NCI-H2081 (cell line): ENCODE measurements at regions not wholly inside any gene's neighbourhood (a gene's known extent, or its start where the extent isn't known, plus 50 kb on each side); places are given as distances from the start of the nearest gene placed in this dataset.

ENCODE experiments used
- DNase-seq, 2 experiments: peaks; one replicate each; lab custom pipeline; 2025; lab: John Stamatoyannopoulos, UW

DNA sequence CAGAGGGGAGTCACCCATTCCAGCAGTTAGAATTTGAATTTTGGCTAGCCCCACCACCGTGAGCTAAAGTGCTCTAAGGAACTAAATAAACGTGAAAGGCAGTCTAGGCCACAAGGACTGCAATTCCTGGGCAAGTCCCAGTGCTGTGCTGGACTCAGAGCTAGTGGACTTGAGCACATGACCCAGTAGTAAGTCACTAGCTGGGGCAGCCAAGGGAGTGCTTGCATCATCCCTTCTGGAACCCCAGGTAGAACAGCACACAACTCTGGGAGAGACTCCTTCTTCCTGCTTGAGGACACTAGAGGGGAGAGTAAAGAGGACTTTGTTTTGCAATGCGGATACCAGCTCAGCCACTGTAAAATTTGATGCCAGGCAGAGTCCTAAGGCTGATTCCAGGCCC is 672.2 kb downstream of the CPS1 start:
- no peak for DNase-seq

DNA sequence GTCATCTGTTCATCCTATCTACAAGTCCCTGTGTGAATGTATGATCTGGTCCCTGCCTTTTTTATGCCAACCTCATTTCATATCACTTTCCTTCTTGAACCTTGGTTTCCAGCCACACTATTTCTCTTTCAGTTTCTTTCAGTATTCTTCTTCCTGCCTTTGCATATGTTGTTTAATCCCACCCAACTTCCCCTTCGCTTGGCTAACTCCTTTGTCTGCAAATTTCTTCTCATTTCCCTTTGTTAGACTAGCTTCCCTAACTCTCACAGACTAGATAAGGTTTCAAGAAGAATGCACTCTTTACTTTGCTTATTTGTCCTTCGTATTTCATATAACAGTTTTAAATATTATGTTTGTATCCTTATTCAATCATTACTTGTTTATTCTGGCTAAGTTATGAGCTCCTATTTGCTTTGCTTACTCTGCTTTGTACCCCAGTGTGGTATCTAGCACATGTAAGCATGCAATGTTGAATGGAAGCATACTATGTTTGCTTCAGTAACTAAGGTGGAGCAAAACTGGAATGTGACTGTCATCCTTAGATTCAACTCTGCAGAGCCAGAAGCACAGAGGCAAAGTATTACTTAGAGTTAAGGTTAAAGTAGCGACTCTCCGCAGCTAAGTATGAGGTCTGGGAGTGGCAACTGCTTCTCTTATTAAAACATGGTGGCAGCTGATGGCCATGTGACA is 681.3 kb downstream of the CPS1 start:
- DNase-seq = no peak

DNA sequence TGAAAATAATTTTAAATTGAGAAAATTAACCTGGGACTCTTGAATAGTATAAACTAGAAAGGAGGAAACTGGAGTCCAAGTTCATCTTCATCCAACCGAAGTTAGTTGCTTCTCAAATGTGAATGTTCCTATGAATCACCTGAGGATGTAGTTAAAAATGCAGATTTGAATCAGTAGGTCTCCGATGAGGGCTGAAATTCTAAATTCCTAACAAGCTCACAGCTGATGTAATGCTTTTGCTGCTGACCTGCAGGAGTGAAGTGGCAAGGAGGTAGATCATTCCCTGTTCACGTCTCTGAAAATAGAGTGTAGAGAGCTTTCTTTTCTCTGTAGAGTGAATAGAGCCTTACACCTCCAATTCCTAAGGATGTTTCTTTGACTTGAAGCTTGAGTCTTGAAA is 685.5 kb downstream of the CPS1 start:
- no peak for DNase-seq

DNA sequence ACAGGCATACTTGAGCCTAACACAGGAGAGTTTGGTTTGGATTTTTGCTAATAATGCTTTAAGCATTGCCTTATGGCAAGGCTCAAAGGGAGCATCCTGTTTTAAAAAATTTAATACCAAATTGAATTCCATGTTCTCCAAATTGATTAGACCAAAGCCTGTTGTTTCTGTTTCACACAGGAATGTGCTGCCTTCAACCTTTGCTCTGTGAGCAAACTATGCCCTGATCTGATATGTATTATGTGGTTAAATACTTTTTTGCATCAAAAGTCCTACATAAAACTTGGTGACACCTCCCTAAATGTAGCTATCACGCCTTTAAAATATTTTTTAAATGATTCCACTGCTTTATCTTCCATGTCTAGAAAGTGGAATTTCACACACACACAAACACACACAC is 691.4 kb downstream of the CPS1 start:
- no peak for DNase-seq

DNA sequence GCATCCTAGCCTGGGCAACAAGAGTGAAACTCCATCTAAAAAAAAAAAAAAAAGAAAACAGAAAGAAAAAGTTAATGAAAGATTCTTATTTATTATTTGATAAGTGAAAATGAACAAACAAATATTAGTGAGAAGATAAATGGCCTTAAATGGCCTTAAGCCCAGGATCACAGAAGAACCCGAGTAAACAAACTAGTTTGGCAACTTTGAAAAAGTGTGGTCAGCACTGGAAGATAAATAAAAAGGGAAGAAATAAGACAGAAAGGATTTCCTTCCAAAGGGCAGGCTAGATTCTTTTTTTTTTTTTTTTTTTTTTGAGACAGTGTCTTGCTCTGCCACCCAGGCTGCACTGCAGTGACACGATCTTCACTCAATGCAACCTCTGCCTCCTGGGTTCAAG is 692.4 kb downstream of the CPS1 start:
- no peak for DNase-seq

DNA sequence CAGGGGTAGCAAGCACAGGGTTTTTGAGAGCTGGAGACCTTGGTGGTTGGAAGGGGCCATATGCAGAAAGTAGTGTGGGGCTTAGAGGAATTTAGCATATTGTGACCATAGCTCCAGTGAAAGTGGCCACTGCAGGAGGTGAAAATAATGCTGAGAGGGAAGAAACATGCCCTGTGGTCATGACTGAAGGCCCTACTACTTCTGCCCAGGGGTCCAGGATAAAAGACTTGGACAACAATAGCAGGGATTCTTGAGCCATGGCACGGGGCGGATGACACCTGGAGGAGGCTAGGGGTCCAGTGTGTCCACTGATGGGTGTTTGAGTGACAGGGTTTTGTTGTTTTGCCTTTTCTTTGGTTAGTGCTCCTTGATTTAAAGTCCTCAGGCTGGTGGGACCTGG is 694.6 kb downstream of the CPS1 start:
- no peak for DNase-seq

DNA sequence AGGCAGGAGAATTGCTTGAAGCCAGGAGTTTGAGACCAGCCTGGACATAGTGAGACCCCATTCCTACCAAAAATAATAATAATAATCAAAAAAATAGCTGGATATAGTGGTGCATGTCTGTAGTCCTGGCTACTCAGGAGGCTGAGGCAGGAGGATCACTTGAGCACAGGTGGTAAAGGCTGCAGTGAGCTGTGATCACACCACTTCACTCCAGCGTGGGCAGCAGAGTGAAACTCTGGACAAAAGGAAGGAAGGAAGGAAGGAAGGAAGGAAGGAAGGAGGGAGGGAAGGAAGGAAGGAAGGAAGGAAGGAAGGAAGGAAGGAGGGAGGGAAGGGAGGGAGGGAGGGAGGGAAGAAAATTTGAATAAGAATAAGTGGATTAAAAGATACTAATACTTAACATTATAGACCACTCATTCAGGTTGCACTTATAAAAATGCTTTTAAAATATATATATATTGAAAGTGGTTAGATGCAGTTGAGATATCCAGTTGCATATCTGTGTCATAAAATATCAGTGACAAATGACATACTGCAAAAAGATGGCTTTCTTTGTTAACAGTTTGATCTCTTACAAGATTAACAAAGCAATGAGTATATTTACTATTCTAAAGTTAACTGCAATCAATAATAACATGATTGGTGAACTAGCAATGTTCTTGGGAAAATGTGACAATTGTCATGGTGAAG is 702.4 kb downstream of the CPS1 start:
- no peak for DNase-seq

DNA sequence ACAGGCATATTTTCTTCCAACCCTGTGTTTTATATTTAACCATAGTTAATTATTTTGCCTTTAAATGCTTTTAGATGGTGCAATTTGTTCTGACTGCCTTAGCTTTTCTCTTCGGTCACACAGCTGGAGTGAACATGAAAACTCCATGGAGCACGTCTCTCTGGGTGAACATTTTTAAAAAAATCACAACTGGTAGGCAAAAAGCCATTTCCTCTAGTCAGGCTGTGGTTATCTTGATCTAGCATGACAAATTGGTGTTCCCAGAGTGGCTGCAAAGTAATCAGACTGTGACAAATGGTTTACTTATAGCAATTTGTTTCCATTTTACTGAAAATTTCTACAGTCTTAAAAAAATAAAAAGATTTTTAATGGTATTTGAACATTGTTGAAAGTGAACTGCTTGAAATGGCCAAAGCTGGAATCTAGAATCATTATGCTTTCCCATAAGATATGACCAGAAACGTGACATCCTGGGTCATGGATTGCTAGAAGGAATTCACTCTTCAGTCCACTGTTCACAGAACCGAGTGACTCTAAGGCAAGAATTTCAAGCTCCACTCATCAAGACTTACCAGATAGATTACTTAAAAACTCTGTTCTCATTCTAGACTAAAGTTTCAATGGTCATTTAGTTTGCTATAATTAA is 703.6 kb downstream of the CPS1 start:
- DNase-seq = no peak

DNA sequence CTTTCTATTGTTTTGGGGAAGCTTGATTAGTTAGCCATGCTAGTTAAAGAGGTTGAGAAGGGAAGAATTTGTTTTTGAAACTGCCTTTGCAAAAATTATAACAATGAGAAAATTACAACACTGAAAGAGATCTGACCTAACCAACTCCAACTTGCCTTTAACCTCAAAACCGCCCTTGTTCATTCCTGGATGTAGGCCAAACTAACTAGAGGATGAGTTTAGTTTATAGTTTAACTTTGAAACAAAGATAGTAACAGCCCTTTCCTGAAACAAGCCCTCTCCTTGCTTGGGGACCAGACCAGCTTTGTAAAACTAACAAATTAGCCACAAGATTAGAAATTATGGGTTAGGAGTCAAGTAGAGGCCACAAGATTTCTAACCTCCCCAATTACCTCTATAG is 713.9 kb downstream of the CPS1 start:
- no peak for DNase-seq

DNA sequence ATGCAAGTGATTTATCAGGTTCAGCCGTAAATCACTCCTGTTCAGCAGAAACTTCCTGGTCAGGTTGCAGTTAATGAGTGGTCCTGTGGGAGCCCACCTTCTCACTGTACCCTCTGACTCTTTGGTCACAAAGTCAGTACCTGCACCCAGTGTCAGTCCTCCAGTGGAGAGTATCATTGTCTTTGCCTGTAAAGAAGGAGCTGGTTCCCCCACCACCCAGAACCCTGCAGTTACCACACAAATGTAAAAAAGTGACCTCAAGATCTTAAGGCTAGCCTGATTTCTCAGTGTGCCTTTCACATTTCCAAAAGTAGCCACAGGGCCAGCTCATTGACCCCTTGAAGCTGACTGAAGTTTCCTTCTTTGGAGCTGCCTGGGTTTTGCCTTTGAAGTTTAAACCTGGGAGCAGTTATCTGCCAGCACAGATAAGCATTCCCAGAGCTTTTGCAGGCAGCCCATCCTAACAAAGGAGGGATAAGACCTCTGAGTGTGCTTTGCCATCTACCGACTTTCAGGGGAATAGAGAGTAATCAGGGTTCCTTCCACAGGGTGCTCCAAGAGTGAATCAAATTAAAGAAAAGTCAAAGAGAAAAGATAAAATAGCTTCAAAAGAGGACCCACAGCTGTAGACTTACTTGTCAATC is 725.2 kb downstream of the CPS1 start:
- no peak for DNase-seq

DNA sequence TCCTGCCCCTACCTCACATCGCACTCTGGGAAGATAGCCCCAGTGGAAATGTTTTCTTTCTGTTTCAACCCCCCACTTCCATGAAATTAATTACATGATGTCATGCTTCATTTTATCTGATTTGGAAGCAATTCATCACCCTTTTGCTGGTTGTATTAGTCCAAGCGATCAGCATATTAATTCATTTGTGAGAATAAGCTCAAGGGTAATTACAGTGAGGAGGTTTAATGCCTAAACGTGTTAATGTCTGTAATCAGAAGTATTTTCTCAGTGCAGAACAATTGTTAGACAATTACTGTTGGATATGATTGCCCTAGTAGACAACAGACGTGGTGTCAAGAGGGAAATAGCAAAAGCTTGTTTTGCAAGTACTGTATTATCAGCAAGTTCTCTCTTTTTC is 746.3 kb downstream of the CPS1 start:
- no peak for DNase-seq

DNA sequence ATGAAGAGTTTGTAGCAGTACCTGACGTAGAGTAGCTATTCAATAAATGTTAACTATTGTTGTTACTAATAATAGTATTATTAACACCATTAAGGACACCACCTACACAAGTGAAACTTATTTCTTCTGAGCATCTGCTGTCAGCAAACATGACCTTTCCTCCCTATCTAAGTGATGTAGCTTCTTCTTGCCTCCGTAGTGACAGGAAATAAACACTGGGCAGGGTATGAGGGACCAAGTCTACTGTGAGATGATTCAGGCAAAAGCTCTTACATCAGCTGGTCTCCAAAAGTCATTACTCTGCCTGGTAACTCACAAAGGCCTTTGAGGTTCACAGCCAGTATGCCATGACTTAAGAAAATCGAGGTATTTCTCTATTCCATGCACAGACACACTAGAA is 750.5 kb downstream of the CPS1 start:
- DNase-seq = no peak
